Activated CD8-positive, alpha-beta memory T cell treated with anti-CD3 and anti-CD28 coated beads, Interleukin-2, amount 50 U/mL, for 48 hours (primary cell): ENCODE measurements at regions not wholly inside any gene's neighbourhood (a gene's known extent, or its start where the extent isn't known, plus 50 kb on each side); places are given as distances from the start of the nearest gene placed in this dataset.

ENCODE experiments used
- DNase-seq: peaks from one replicate; pipeline ENCODE4 v3.0.0-alpha.2; 2020

DNA sequence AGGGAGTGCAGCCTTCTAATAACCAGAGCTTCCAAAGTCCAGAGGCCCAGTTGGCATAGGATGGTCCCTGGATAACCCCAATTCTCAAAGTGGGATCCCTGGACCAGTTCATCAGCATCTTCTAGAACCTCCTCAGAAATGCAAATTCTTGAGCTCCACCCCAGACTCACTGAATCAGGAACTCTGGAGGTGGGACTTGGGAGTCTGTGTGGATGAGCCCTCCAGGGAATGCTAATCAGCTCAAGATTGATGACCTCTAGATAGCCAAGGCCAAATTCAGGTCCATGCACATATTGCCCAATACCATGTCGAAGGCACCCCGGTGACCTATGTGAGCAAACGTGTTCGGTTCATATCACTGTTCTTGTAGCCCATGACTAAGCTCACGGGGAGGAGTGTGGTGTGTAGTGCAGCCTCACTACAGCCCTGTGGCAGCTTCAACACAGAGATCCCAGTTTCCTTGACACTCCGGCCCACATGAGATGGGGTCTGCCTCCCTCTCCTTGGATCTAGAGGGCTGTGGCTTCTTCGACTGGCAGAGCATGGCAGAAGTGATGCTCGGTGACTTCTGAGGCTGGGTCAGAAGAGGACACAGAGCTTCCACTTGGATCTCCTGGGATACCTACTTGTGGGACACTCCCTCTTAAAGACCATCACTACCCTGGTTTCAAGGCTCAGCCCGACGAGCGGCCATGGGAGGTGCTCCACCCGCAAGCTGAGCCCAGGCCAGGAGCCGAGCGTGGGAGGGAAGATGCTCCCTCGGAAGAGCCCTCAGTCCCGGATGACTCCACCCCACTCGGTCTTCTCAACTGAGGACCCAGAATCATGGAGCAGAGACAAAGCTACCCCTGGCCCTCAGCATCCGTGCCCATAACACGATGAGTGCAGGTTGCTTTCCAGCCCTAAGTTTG is 151.1 kb upstream of the CST7 start:
- no peak for DNase-seq

DNA sequence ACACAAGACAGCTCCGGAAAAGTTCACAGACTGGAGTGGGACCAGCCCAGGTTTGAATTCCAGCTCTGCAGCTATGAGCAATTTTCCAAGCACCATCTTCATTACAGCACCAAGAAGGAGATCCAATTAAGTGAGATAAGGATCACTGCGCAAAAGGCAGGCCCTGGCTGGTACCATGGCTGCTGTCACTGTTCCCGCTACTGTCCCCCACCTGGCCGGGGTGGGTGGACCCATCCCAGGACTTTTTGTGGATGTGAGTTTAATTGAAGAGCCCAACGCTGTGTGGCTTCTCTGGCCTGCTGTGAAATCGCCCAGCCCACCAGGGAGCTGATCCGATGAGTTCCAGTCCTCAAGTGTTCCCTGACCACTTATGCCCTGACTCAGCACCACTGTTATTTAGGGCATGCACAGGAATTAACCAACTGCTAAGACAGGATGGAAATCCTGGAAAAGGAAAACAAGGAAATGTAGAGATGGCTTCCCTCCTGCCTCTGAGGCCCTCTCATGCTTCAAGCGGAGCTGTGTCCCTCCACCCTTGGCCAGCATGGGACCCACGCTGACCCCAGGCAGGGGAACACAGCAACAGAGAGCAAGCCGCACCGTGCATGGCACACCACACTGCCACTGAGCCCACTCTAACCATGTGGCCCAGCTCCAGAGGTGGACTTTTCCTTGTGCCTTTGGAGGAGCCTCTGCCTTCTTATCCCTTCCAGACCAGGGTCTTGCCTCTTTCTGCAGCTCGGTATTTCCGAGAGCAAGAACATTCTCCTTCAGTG is 150.0 kb upstream of the CST7 start:
- no peak for DNase-seq

DNA sequence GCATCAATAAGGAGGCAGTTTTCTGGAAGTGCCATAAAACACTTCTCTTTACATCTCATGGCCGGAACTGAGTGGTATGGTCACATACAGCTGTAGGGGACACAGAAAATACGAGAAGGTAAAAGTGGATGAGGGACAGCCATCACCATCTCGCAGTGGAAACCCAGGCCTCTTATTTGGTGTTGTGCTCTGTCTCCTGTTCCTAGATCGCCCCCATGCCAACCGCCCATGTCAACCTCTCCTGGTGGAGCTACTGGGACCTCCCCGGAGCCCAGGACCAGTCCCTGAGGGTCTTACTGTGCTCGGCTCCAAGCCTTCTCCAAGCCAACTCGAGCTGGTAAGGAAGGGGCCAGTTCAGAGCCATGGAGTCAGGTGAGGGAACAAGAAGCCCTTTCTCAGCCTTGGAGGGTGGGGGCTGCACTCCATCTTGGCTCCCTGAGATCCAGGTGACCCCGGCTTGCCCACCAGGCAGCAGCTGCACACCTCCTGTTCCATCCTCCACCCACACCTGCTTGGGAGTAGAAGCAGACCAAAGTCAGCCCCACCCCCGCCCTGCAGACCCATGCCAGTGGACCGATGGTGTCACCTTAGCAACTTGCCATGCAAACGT is 149.0 kb upstream of the CST7 start:
- DNase-seq = no peak

DNA sequence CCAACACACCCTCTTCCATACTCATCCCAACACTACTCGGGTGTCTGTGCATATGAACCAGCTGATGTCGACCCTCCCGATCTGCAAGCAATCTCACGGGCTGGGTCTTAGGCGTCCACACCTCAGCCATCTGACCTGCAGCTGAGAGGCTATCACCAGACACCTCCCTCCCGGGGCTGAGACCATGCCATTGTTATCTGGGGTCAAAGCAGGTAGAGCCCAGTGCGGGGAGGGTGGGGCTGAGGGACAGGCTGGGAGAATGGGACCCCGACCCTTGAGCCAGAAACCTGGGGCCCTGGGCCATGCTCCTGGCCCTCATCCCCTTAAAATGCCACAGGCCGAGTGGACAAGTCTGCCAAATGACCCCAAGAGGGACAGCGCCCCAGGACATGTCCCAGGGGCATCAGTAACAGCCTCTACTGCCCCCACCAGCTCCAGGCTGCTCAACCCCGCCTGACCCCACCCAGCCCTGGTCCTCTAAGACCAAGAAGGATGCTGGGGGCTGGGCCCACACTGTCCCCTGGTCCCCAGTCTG is 146.7 kb upstream of the CST7 start:
- no peak for DNase-seq

DNA sequence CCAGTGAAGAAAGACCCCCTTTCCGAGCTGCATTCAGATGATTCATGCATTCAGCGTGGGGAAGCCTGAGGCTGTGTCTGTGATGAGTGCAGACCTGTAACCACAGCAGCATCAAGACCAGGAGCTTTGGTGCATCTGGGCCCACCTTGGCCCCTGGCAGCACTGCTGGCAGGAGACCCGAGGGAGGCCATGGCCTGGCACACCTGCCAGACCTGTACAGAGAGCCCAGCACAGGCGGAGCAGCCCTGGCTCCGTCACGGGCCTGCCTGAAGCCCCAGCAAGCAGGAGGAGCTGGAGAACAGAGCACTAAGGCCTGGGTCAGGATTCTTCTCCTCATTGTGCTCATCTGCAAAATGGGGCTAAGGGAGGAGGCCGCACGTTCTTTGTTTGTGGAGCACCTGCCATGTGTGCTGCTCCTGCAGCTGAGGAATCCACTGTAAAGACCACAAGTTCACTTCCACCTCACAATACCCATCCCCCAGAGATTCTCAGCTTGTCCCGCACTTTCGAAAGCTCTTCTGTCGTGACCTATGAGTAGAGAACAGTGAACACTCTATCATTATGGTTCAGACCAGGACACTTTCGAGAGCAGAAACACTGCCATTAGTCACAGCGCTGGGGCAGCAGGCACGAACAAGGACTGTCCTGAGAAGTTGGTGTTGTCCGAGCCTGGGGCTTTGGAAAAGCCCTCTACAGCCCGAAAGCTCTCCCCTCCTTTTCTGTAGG is 144.4 kb upstream of the CST7 start:
- no peak for DNase-seq

DNA sequence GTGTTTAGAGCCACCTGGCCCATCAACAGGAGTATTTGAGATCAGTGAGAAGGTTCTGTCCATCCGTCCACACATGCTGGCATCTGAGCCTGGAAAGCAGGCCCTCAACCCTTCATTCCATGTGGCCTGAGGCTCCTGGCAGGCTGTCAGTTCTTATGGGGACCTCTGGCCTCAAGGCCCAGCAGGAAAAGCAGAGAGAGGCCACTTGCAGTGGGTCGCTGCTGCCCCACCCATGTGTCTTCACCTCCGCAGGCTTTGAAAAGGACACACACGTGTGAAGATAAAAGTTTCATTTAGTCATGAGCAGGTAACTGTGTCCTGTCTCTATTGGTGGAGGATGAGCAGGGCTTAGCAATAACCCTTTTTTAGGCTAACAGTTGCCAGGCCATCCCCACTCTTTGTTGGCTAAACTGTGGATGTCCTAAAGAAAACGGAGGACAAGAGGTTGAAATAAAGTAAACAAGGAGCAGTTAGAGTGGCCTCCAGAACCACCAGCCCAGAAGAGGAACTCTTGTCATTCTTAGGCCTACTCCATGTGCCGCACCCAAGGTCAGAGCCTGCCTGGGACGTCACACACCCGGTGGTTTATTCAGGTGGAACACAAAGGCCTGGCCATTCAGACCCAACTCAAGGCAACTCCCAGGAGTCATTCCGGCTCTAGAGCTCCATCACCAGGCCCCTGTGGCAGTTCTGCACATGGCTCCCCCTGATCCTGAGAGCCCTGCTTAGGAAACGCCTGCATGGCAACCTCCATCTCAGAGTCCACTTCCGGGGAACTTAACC is 143.4 kb upstream of the CST7 start:
- no peak for DNase-seq

DNA sequence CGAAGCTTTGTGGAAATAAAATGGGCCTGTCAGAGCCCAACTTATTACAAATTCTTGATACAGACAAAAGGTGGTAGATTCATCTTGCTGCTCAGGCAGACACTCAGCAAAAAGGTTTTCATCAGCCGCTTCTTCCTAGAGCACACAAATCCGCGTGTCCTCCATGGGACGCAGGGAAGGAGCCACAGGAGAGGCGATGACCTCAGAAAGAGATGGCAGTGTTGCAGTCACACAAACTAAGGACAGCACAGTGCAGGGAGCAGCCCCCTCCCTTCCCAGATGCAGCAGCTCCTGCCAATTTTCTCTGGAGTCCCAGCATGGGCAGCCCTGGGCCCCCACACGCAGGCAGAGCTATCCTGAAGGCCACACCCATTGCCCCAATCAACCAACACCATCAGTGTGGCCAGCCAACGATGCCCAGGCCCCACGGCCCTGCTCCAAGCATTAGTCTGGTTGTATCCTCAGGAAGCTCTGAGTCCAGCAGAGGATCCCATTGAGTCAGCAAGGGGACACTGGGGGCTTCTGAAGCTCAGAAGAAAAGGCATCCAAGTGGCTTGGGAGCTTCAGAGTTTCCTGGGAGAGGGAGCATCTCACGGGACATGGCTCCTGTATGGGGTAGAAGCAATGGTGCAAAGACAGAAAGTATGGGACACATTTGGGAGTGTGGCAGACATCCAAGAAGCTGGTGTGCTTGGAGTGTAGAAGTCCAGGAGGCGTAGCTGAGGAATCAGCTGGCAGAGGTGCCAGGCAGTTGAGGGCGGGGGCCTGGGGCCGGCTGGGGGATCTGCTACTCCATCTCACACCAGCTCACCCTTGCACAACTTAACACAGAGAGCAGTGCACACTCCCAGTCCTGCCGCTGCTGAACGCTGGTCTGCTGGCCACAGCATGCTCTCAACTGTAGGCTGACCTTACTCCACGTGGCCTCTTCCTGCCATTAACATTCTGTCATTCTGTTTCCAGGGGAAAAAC is 142.1 kb upstream of the CST7 start:
- DNase-seq = no peak

DNA sequence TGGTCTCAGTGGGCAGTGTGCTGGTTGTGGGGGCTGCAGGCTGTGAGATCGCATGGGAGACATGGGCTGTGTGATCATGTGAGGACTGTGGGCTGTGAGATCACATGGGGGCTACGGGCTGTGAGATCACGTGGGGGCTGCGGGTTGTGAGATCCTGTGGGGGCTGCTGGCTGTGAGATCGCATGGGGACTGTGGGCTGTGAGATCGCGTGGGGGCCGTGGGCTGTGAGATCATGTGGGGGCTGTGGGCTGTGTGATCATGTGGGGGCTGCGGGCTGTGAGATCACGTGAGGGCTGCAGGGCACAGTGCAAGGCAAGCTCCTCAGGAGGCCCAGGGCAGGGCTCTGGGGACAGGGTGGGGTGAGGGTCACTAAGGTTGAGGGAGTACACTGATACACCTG is 140.5 kb upstream of the CST7 start:
- no peak for DNase-seq

DNA sequence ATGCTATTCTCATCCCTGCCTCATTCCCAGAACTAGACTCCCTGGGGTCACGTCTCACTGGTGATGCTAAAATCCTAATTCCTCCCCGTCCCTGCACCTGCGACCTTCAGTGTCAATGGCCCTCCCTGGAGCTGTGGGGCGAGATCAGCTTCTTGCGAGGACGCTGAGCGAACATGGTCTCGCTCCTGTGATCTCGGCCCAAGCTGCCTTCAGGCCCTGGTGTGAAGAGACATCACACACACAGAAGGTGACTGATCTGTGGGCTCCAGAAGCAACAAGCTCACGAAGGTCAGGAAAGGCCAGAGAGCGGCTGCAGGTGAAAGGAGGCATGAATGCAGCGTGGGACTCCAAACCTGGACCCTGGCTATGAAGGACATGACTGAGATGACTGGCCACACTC is 139.5 kb upstream of the CST7 start:
- no peak for DNase-seq

DNA sequence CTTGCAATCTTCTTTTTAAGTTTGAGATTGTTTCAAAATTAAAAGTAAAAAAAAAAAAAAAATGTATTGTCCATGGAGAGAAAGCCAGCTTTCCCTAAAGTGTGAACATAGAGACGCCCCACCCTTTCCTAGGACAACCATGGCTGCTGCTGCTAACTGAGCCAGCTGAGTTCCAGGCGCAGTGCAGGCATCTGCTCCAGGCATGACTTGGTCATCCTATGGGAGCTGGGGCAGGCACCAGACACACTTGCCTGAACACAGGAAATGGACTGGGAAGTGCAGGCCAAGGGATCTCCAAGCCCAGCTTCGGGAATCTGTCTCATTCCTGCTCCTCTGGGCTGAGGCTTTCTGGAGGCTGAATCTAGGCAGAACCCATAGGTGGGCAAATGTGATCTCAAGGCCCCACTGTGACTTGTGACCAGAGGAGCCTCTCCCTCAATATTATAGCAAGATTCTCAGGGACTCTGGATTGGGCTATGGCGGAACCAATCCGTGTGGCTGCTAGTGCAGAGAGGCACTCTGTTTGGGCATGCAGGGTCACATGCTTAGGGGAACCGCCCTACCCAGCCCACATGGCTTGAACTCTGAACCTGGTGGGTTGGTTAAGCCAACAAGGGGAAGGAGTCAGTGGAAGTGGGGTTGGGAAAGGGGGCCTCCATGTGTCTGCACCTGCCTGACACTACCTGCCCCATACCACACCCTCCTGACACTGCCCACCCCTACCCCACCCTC is 138.2 kb upstream of the CST7 start:
- no peak for DNase-seq

DNA sequence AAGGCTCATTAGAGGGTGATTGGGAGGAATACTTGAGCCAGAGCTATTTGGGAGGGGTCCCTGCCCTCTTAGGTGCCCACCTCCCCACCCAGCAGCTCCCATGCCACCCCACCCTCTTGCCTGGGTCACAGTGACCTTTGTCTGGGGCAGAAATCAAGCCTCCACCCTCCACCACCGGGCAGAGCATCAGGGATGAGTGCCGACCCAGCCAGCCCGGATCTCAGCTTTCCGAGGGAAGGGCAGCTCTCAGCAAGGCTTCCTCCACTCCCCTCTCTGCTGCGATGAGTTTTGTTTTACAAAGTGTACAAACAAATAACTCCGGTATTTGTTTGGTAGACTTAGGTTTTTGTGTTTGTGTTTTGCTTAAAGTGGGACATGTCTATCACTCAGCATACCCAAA is 136.7 kb upstream of the CST7 start:
- no peak for DNase-seq

DNA sequence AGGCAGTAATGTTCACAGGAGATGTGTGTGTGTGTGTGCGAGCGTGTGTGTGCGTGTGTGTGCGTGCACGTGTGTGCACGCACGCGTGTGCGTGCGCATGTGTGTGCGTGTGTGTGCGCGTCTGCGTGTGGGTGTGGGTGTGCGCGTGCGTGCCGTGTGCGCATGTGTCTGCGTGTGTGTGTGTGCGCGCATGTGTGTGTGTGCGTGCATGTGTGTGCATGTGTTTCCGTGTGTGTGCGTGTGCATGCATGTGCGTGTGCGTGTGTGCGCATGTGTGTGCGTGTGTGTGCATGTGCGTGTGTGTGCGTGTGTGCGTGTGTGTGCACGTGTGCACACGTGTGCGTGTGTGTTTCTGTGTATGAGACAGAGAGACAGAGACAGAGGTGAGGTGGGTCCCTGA is 136.0 kb upstream of the CST7 start:
- no peak for DNase-seq

DNA sequence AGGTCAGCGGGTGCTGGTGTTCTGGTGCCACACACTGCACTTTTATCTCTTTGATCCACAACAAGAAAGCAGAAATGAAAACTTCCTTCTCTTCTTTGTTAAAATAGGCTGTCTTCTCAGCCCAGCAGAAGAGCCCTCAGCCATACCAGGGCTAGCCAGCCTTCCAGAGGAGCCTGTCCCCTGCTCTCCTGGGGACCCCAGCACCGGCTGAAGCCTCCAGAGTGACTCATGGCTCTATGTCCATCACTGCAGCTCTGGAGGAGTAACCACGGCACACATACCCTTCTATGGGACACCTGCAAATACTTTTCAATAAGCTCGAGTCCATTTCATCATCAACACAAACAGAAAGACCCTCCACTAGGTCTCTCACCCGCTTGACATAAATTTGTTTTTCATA is 135.6 kb upstream of the CST7 start:
- no peak for DNase-seq

DNA sequence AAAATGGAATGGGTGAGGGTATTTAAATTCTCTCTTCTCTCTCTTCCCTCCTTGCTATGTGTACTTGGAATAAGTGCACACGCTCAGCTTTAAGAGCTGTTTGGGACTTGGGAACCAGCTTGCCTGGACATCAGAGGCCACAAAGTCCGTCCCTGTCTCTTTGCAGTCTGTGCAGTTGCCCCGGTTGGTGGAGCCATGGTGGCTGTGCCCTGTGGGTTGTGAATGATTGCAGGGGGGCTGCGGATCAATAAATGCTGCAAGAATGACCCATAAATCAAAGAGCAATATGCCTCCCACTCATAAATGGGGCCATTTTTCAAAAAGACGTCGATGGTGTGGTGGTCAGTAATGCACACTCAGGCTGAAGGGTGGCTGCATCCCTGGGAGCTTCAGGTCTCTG is 135.1 kb upstream of the CST7 start:
- no peak for DNase-seq

DNA sequence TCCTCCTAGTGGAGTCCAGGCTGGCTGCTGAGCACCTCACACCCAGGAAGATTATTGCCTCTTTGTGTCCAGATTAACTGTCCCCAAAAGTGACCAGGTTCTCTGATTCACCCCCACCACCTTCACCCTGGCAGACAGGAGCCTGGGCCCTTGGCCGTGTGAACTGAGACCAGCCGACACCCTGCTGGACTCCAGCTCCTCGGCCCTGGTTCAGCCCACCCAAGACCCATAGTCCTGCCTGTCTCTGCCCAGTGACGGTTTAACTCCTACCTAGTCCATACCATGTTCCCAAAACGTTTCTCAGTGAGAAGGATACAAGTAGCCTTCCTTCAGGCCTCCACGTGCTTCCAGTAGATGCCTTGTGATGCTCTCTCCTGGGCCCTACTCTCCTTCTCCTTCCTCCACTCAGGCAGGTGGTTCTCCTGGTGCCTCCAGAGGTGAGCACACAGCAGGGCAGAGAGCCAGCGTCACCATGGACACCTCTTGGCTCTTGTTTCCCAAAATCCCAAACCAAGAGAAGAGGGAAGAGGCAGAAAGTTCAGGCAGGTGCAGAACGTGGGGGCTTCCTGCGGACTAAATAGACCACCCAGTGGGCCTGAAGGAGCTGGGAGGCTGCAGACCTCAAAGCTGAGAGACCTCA is 134.4 kb upstream of the CST7 start:
- no peak for DNase-seq

DNA sequence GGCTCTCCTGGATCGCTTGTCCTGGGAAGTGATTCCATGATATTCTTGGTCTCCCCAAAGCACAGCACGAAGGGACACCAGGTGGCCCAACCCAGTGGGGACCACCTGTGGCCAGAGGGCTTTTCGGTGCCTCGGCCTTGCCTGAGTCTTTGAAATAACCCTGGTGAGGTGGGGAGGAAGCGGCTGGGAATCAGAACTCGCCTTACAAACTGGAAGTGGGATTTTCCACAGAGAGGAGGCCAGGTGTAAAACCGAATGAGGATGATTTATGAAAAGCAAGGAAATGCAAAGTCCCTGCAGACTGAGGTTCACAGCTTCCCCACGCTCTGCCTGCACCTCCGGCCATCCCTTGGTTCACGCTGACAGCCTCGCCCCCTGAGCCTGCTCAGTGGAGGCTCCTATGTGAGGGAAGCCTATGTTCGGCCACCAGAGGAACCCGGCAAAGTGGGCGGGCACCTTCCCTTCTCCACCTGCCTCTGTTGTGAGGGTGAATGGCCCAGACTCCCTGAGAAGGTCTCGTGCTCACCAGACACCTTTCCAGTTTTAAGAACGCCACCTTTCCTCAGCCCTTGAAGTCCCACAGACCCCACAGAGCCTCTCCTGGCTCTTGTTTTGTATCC is 133.8 kb upstream of the CST7 start:
- no peak for DNase-seq

DNA sequence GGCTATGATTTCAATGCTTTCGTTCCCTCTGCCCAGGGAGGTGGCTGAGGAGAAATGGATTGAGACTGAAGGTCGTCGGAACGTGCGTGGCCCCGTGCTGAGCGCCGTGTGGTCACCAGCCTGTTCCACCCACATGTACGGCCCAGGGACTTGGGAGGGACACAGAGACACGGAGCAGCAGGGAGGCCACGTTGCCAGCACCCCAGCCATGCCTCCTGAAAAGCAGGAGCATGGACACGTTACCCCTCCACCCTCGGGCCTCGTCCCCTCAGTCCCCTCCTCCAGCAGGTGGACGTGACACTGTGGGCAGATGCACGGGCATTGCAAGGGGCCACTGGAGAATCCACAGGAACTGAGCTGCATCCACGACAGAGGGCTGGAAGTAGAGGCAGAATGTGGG is 133.1 kb upstream of the CST7 start:
- no peak for DNase-seq

DNA sequence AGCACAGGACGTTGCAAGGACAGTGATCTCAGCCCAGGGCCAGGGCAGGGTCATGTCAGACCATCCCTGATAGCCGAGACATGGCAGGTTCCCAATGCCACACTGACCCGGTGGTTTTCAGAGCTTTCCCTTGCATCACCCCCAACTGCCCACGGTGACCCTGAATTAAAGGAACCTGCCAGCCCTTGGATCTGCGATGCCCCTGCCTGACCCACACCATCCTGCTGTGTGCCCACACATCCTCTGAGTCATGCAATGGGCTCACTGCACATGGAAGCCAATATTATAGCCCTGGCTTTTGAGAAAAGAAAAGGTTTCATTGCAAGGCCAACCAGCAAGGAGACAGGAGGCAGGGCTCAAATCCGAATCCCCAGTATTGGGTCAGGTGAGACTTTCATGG is 132.6 kb upstream of the CST7 start:
- no peak for DNase-seq

DNA sequence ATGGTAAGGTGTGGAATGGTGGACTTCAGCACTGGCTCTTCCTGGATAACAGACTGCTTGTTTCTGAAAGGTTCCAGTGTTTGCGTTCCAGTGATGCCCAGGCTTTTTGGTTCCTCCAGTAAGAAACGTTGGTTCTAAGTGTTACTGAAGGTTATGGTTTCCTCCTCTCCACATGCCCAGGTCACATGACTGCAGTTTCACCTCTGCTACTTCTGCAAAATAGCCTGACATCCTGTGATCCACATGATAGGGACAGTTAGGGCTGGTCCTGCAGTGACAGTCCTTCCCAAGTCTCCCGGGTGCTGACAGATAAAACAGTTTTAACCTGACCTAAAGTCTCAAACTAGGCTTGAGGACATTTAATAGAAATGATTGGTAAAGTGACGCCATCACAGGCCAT is 132.2 kb upstream of the CST7 start:
- no peak for DNase-seq
